ENCODE measurements at regions not wholly inside any gene's neighbourhood (a gene's known extent, or its start where the extent isn't known, plus 50 kb on each side); places are given as distances from the start of the nearest gene placed in this dataset.

DNA sequence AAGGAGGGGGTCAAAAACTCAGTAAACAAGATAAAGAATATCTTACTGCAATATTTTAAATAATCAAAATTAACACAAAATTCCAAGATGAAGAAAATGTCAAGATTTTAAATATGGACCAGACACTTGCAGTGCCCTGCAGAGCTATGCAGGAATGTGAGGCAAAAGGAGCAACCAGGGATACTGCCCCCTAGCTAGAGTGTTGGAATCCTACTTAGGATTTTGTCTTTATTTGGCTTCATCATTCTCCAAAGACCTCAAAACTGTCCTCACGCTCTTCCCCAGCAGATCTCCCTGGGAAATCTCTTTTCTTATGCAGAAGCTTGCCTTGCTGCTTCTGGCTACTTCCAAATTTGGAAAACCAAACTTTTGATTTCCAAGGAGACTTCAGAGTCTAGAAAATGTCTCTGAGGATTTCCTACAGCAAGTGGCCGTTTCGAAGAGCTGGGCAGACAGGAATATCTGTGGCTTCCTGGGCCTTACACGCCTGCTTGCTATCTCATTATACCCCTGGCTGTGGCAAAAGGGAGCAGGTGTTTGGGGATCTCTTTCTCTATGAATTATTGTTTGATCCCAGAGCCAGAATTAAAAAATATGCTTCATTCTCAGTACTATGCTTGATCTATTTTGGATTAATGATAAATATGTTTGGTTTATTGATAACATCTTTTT is 232.2 kb upstream of the BMPER start:
- TF ChIP-seq POLR2A (IDR thresholded peaks at IDR 0.05), result no peak
- TF ChIP-seq, protein P1, sequence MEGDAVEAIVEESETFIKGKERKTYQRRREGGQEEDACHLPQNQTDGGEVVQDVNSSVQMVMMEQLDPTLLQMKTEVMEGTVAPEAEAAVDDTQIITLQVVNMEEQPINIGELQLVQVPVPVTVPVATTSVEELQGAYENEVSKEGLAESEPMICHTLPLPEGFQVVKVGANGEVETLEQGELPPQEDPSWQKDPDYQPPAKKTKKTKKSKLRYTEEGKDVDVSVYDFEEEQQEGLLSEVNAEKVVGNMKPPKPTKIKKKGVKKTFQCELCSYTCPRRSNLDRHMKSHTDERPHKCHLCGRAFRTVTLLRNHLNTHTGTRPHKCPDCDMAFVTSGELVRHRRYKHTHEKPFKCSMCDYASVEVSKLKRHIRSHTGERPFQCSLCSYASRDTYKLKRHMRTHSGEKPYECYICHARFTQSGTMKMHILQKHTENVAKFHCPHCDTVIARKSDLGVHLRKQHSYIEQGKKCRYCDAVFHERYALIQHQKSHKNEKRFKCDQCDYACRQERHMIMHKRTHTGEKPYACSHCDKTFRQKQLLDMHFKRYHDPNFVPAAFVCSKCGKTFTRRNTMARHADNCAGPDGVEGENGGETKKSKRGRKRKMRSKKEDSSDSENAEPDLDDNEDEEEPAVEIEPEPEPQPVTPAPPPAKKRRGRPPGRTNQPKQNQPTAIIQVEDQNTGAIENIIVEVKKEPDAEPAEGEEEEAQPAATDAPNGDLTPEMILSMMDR (IDR thresholded peaks at IDR 0.05), result peak in 1 of 6 experiments; percentile 4

All from esophagus squamous epithelium (tissue), 4 donors.